ENCODE measurements at regions not wholly inside any gene's neighbourhood (a gene's known extent, or its start where the extent isn't known, plus 50 kb on each side); places are given as distances from the start of the nearest gene placed in this dataset.

- TF ChIP-seq ZNF318 (IDR thresholded peaks at IDR 0.05; ENCODE audit: borderline replicate concordance in 1 of 2, low read depth in 1 of 2): no peak
- TF ChIP-seq SRSF9 (IDR thresholded peaks at IDR 0.05; ENCODE audit: borderline replicate concordance, low read depth, low read length): no peak
- no peak for TF ChIP-seq CHD7 (IDR thresholded peaks at IDR 0.05; ENCODE audit: low read depth, low read length)
Measured at GRCh38 chr10:60531006-60531405, 141.3 kb upstream of the ANK3 start (continued).
